PC-9 (cell line): ENCODE measurements at regions not wholly inside any gene's neighbourhood (a gene's known extent, or its start where the extent isn't known, plus 50 kb on each side); places are given as distances from the start of the nearest gene placed in this dataset.

Source experiments
- EZH2 ChIP-seq: fragments of 200-600 bp; sonication (generic); IDR thresholded peaks from 2 replicates; pipeline ENCODE4 v1.8.0; 2017; ENCODE audit warnings: antibody characterized with exemption, low read depth
- TF ChIP-seq, protein P1 (sequence below): fragments of 200-600 bp; sonication (generic); conservative IDR thresholded peaks from 2 replicates; pipeline ENCODE4 v1.6.1; 2017; ENCODE audit warnings: mixed run types, antibody characterized with exemption, mild to moderate bottlenecking, moderate library complexity

DNA sequence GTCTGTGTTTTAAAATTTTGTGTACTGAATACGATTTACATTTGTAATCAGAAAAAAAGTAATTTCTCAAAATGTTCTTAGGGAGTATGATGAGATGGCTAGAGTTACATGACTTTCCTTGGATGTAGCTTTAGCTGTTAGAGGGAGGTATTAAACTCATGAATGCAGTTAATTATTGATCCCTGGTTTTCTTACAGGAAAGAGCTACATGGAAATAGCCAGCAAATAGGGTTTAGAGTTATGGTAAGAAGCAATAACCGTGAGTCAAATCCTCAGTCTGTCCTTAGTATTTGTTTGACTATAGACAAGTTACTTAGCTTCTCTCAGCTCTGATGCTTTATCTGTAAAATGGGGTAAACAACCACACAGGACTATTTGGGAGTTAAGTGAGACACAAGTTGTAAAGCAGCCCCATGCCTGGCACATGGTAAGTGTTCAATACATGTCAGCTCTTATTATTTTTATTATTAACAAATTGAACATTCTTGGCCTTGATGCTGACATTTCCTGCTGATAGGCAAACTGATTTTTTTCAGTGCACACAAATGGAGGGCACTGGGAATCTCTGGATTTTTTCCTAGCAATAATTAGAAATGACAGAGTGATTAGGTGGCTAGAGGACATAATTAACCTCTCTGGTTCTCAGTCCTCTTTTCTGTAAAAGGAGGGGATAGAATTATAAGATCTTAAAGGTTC is 204.5 kb upstream of the PHYHIPL start:
- TF ChIP-seq, protein P1, sequence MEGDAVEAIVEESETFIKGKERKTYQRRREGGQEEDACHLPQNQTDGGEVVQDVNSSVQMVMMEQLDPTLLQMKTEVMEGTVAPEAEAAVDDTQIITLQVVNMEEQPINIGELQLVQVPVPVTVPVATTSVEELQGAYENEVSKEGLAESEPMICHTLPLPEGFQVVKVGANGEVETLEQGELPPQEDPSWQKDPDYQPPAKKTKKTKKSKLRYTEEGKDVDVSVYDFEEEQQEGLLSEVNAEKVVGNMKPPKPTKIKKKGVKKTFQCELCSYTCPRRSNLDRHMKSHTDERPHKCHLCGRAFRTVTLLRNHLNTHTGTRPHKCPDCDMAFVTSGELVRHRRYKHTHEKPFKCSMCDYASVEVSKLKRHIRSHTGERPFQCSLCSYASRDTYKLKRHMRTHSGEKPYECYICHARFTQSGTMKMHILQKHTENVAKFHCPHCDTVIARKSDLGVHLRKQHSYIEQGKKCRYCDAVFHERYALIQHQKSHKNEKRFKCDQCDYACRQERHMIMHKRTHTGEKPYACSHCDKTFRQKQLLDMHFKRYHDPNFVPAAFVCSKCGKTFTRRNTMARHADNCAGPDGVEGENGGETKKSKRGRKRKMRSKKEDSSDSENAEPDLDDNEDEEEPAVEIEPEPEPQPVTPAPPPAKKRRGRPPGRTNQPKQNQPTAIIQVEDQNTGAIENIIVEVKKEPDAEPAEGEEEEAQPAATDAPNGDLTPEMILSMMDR, result no peak
- TF ChIP-seq EZH2, result no peak
